Renal cortex interstitium (tissue), 11 donors: ENCODE measurements at regions not wholly inside any gene's neighbourhood (a gene's known extent, or its start where the extent isn't known, plus 50 kb on each side); places are given as distances from the start of the nearest gene placed in this dataset.
"Not testable (repeated sequence)": the region's sequence is repeated elsewhere in the genome, so short reads cannot be mapped to it uniquely, and the experiment has no call there.

Experiments used
- DNase-seq, 11 donors: peaks; one replicate each; pipeline ENCODE4 v3.0.0-alpha.2; 2013; ENCODE audit warnings: low read depth in 9 of 11, low spot score in 4 of 11; ENCODE audit errors: extremely low read depth in 1 of 11

GRCh38 chr1:172717722-172718465 is 59.0 kb downstream of the FASLG start:
- no peak for DNase-seq

- no peak for DNase-seq
Measured at GRCh38 chr1:172719066-172719627, 60.2 kb downstream of the FASLG start.

GRCh38 chr1:172719694-172720138 is 60.8 kb downstream of the FASLG start:
- peak in 8 of 11 donors; percentile 18 to 45 (median 22) for DNase-seq

GRCh38 chr1:172720339-172720738 is 61.4 kb downstream of the FASLG start:
- DNase-seq = no peak

GRCh38 chr1:172723251-172723650 is 64.3 kb downstream of the FASLG start:
- DNase-seq = no peak

- no peak for DNase-seq
Measured at GRCh38 chr1:172724232-172724631, 65.3 kb downstream of the FASLG start.

- no peak for DNase-seq
Measured at GRCh38 chr1:172724765-172725613, 66.1 kb downstream of the FASLG start.

- DNase-seq = no peak
Measured at GRCh38 chr1:172726740-172727139, 67.8 kb downstream of the FASLG start.

- DNase-seq = no peak
Measured at GRCh38 chr1:172727275-172727857, 68.5 kb downstream of the FASLG start.

GRCh38 chr1:172727956-172728603 is 69.2 kb downstream of the FASLG start:
- DNase-seq = no peak

- not testable (repeated sequence) for DNase-seq
Measured at GRCh38 chr1:172728705-172729104, 69.8 kb downstream of the FASLG start.

GRCh38 chr1:172732427-172732826 is 73.5 kb downstream of the FASLG start:
- no peak for DNase-seq

GRCh38 chr1:172733815-172734214 is 74.9 kb downstream of the FASLG start:
- no peak for DNase-seq

- no peak for DNase-seq
Measured at GRCh38 chr1:172738389-172738788, 79.5 kb downstream of the FASLG start.

- peak in 1 of 11 donors; percentile 6 for DNase-seq
Measured at GRCh38 chr1:172742599-172743500, 83.9 kb downstream of the FASLG start.

GRCh38 chr1:172745014-172745413 is 86.1 kb downstream of the FASLG start:
- peak in 9 of 11 donors; percentile 9 to 32 (median 21) for DNase-seq

- peak in 1 of 11 donors; percentile 12 for DNase-seq
Measured at GRCh38 chr1:172746091-172746949, 87.4 kb downstream of the FASLG start.
